NK-92 treated with Interleukin-12 subunit alpha and Interleukin-12 subunit beta, amount 100 ng/mL, for 24 hours (cell line): ENCODE measurements at regions not wholly inside any gene's neighbourhood (a gene's known extent, or its start where the extent isn't known, plus 50 kb on each side); places are given as distances from the start of the nearest gene placed in this dataset.

Source experiments
- DNase-seq: peaks from one replicate; lab custom pipeline; 2025; lab: John Stamatoyannopoulos, UW

DNA sequence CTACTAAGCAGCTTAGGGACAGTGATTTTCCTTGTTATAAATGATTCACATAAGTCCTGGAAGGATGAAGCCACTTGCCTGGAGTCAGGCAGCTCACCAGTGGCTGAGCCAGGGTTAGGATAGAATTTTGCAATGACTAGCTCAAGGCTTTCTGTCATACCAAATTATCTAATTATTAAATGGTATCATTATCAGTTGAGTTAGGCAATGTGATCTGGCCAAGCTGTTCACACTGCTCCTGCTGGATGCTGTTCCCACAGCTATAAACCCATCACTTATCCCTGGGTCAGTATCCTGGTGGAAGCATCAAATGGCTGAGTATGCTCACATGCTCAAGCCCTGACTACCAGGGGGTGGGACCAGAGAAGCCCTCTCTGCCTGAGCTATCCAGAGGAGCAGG lies 235.2 kb downstream of the MTX2 start:
- no peak for DNase-seq

DNA sequence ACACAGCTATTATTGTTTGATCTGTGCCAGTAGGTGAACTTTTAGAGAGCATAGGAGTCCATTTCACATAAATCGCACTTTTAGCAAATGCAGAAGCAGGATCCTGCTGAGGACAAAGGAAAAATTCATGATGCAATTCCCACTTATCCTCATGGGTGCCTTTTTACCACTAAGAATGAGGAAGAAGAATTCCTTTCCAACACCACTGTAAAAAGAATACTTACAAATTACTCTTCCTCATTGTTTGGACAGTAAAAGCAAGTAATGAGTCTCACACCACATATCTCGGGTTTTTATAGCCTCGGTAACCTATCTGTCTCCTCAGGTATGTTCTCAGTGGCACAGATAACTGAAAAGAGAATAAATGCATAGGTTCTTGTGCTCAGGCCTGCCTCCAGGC lies 238.5 kb downstream of the MTX2 start:
- DNase-seq = no peak

DNA sequence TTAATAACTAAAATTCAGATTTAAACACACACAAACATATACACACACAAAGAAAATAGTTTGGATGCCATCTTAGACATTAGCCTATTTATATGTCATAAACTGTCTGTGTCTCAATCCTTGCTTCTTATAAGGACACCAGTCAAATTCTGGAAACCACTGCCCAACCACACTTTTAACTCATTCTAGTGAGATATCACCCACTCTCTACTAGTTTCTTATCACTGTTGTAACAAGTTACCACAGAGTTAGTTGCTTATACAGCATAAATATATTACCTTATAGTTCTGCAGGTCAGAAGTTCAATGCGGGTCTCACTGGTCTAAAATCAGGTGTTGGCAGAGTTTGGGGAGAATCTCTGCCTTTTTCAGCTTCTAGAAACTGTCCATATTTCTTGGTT lies 239.1 kb downstream of the MTX2 start:
- no peak for DNase-seq

DNA sequence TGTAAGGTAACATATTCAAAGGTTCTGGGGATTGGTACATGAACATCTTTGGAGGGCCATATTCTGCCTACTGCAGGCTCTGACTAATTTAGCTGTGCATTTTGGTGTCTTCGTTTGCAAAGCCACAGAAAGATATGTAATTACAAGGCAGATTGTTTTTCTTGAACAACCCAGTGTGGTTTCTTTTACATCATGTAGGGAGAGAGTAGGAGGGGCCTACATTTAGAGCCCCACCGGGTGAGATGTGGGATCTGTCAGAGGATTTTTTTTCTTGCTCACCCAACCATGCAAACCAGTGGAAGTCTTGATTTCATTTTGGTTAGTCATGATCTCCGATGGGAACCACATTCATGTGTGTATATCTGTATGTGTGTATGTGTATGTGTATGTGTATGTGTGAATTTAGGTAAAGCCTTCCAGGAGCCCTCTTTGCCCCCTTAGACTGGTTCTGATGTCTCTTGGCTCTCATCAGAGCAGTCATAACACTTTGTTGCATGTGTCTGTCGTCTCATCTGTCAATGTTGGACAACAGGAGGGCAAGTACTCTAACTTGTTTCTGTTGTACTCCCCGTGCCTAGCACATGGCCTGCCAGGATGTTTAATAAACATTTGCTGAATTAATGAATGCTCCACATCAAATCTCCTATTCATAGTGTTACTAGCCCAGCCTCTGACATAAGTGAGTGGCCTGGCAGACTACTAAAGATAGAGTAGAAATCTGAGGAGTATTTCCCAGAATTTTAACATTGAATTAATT lies 239.9 kb downstream of the MTX2 start:
- no peak for DNase-seq

DNA sequence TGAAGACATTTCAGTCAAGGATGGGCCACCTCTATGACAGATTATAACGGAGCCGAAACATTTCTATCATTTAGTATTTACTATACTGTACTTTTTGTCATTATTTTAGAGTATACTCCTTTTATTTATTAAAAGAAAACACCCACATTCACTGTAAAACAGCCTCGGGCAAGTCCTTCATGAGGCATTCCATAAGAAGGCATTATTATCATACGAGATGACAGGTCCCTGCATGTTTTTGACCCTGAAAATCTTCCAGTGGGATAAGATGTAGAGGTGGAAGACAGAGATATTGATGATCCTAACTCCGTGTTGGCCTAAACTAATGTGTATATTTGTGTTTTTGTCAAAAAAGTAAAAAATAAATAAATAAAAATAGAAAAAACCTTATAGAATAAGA lies 245.0 kb downstream of the MTX2 start:
- no peak for DNase-seq

DNA sequence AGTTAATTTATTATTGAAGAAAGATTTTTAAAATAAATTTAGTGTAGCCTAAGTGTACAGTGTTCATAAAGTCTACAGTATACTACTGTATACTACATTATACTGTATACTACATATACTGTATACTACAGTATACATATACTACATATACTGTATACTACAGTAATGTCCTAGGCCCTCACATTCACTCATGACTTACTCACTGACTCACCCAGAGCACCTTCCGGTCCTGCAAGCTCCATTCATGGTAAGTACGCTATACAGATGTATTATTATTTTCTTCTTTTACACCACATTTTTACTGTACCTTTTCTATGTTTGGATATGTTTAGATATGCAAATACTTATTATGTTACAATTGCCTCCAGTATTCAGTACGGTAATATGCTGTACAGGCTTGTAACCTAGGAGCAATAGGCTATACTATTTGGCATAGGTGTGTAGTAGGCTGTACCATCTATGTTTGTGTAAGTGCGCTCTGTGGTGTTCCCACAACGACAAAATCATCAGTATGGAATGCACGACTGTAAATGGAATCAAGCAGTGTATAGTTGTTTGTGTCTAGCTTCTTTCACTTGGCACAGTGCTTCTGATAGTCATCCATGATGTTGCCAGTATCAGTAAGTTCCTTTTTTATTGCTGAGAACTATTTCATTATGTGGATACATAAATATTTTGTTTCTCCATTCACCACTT lies 245.7 kb downstream of the MTX2 start:
- no peak for DNase-seq

DNA sequence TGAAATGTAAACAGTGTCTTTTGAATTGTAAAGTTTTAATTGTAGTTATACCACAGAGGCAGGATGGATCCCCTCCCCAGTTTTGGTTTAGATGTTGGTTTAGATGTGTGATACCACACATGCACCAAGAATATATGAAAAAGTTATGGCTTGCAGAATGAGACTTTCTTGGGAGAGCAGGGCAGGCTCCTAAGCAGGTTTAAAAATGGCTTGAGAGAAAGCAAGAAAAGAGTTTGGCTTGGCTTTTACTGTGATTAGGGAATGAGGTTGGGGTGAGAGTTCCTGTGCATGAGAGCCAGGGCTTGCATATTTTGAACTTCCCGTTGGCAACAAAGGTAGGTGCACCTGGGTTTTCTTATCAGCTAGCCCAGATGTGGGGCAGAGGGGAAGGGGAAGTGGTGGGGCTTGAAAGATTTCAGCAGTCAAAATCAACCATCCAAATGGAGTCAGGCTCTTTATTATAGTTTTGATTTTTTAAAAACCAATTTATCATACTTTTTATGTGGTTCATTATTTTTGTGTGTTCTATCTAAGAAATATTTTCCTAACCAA lies 246.9 kb downstream of the MTX2 start:
- DNase-seq = no peak

DNA sequence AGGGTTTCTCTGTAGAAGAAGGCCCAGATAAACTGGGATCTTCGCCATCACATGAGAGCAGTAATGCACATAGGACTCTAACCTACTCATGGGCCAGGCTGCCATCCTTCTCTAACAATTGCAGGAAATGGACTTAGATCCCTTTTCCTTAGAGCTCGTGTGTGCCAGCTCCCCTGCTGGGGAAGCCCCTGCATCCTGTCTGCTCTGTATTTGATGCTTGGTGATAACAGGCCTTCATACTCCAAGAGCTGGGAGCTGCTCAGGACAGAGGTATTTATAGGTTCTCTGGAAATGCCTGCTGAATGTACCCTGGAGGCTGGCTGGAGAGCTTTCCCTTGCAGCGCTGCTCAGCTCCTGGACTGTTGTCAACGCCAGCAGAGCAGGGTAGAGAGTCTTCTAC lies 249.6 kb downstream of the MTX2 start:
- DNase-seq = no peak

DNA sequence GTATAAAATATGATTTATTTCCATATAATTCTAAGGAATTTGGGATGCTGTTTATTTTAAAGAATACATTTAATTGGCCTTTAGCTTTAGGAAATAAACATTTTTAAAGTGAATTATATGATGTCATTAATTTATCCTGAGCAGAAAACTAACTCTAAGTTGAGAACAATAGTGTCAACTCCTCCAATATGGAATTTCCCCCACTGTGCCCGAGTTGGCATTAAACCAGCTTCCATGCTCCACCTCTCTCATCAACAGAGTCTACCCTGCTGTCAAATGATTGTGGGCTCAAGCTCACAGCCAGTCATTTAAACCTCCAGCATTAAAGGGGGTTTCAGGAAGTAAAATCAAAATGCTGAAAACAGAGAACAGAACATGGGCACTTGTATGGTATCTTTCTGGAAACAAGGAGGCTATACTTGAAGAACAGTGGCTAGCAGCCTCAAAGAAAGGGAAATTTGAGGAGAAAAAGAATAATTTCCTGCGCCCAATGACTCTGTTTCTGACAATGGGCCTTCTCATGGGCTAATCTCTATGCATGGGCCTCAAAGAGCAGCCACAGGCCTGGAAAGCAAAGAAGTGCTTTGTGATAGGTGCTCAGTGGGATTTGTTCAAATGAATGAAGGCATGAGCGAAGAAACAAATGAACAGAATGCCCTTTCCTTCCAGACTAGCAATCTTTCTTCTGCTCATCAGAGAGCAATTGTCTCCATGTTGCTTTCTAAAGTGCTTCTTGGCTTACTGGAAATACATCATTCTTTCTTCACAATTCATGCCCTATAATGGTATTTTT lies 252.8 kb downstream of the MTX2 start:
- DNase-seq = no peak

DNA sequence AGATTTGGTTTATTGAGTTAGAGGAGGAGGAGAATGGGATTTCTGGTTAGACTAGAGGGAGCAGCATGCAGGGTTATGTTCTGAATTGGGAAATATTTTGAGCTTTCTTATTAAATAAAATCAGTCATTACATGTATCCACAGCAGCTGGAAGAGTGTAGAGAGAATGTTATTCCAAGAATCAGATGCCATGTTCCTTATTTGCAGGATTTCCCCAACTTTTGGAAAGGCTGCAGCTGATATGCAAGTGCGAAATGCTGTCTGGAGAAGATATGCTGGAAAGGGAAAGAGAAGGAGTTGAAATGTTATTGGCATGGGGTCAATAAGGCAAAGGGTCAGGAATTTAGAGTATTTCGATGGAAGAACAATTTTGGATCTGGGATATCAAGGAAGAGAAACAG lies 255.8 kb downstream of the MTX2 start:
- DNase-seq = no peak

DNA sequence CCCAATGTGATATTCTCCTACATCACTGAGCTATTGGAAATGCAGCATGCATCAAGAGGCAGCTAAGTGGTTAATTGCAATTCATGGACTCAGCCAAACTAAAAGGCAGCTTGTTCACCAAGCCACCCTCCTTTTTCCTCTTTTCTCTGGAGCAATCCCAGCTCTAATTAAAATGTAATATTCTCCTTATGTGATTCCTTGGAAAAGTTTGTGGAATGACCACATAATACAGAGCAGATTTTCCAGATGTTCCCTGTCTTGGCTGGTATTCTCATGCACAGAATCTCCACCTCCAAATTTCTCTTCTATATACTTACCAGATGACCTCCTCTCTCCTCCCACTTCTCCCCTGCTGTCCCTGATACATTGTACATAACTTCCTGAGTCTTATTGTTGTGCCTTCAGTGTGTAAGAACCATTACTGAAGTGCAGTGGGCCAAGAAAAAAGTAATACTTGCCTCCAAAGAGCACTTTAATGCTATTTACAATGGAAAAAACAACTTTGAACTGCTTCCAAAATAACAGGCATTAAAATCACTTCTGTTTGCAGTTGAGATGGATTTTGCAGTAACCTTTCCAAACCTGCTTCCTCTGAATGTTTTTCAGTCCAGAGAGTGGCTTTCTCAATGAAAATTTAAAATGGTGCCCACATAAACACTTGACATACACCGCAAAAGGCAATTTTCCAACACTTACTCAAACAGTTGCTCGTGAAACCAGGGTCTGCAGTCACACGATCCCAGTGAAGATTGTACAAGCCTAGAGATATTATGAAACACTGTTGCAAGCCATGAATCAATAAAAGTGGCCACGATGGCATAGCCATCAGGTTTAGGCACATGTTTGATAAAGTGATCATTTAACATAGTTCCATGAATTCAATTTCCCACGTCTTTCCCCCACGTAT lies 258.0 kb downstream of the MTX2 start:
- DNase-seq = no peak

DNA sequence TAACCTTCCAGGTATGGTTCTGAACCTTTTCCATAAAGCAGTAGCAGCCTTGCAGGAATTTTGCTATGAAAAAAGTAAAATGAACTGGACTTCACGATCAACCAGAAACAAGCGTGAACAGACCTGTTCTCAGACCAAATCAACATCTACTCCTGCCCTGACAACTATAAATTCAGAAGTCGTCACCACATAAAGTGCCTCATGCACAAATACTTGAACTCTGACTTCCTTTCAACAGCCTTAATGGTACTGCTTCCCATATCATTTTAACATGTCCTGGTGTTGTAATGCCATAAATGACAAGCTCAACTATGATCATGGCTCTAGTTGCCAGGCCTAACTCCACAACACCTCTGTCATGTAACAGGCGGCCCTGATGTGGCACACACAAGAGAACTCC lies 262.4 kb downstream of the MTX2 start:
- no peak for DNase-seq

DNA sequence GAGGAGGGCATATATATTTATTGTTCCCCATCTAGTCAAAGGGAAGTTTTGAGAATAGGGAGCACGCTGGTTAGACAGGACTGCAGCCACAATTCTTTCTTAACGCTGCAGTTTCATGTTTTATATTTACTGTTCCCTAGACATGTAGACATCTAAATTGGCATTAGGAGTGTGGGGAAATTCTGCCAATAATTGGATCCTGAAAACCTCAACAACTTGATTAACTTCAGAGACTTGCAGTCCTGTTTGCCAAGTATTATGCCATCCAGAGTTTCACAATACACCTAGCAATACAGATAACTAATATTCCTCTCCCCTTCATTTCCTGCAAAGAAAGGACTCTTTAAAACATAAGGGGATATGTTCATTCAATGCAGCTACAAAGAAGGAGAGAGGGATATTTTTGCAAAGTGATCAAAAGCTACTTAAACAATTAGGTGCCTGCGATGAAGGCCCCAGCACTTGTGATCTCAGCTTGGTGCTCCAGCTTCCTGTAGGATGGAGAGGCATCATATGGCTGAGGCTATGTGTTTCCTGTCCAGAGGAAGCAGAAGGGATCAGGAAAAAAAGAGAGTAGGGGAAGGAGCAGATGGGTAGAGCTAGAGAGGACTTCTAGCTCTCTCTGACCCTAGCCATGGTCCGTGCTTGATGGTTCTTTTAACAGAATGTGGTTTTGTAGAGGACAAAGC lies 264.4 kb downstream of the MTX2 start:
- no peak for DNase-seq

DNA sequence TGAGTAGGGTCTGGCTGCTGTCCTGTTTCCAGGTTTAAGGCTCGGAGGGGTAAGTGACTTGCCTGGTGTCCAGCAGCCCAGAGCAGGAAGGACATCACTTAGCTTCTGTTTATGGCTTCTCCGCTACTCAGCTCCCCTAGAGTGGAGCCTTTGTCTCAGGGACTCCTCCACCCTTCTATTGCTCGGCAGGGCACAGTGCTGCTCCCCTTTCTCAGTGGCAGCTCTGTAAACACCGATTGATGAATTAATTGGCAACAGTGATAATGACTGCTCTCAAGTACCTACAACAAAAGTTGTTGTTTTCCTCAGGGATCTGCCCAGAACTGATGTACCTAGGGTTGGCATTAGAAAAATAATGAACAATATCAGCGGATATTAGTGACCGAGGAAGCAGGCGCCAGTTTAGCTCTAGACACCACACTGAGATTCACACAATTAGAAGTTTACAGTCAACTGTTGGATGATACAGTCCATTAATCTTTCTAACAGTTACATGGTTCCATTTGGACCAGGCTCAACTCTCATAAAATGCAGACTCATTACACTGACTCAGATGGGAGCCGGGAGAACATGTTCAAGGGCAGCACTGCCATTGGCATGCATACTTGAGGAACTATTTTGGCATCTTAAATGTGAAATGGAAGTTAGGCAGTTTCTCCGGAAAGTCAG lies 265.7 kb downstream of the MTX2 start:
- DNase-seq = no peak

DNA sequence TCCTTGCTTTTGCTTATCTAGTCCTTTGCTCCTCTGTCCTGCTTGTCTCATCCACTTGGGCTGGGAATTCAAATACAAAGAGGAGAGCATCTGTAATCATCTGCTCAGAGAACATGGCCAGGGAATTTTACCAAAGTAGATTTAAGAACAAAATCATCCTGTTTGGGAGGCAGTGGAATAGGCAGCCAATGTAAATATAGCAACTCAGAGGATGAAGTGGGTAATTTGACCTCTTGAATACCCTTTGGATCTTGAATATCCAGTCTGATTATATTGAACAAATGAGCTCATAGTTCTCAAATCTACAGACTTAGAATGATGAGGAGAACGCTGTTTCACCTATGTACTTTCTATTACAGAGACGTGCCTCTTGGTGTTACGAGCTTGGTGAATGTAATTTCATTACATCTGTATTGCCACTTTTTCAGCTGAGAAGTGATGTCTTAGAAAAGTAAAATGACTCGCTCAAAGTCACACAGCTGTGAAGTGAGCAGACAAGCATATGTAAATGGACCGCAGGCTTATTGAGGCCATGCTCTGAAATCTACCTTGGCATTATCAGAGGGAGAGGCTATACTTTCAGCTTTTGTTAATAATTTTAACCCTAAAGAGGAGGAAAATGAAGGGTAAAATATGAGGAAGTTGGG lies 266.3 kb downstream of the MTX2 start:
- no peak for DNase-seq

DNA sequence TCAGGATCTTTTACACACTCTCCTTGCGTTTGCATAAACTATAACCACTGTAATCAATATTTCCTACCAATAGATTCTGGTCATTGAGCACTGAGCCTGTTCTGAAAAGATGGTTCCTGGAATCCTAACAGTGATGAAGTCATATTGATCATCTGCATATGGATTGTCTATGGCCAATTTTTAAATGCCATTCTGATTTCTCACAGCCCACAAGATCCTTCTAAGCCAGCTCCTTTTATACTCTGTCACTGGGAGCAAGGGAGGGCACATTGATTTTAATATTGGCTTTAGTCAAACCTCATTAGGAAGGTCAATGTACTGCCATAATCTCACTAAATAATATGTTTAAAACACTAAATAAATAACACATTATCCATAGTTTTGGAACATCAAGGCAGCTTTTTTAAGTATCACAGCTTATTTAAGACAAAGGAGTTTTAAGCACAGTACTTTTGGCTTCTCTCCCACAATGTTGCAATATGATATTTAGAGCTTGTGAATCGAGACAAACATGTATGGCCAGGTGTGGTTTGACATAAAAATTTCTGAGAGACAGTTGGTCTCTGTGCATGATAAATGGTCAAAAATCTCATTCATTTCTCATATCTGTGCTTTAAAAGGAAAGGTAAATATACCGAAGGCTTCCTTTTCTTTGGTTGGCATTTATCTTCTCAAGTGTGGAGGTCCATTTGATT lies 267.3 kb downstream of the MTX2 start:
- DNase-seq = no peak

DNA sequence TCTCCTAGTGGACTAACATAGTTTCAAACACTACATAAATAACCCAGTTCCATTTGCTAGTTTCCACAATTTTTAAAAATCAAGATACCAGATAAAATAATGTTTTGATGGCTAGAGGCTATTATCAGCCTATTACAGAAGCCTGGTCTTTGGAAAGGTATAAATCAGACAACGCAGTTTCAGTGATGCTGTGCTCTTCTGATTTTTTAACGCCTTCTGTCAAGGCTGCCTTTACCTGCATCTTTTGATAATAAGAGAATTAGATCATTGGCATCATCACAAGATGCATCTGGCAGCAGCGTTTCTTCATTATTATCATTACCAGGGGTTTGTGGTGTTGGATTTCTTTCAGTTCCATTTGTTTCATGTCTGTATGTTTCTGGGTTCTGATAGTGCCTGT lies 268.7 kb downstream of the MTX2 start:
- no peak for DNase-seq

DNA sequence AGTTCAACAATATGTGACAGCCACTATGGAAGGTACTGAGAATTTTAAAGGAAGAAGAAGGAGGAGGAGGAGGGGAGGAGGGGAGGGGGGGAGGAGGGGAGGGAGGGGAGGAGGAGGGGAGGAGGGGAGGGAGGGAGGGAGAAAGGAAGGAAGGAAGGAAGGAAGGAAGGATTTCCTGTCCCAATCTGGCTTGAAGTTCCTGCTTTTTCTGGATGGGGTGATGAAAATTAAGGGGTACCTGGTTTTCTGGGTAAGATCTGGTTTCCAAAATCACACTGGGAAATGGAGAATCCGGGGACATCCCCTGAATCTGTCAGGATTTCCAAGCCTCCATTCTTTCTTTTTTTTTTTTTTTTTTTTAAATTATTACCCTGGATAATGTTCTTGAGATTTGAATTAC lies 271.8 kb downstream of the MTX2 start:
- no peak for DNase-seq

DNA sequence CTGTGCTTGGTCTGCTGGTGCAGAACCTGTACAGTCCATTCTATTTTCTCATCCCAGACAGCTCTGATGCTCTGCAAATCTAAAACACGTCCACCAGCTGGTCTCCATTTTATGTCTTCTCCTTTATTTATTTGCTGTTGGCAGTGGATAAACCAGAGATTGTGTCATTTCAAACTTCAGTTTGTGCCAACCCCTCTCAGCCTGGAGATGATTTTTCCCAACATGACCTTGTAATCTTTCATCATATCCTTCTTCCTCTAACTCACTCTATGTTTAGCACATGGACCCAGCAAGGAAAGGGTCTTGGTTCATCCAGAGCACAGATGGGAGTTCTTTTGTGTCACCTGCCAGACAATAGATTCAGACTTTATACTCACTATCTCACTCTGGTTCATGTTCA lies 273.2 kb downstream of the MTX2 start:
- DNase-seq = no peak
